ENCODE measurements at regions not wholly inside any gene's neighbourhood (a gene's known extent, or its start where the extent isn't known, plus 50 kb on each side); places are given as distances from the start of the nearest gene placed in this dataset.

DNA sequence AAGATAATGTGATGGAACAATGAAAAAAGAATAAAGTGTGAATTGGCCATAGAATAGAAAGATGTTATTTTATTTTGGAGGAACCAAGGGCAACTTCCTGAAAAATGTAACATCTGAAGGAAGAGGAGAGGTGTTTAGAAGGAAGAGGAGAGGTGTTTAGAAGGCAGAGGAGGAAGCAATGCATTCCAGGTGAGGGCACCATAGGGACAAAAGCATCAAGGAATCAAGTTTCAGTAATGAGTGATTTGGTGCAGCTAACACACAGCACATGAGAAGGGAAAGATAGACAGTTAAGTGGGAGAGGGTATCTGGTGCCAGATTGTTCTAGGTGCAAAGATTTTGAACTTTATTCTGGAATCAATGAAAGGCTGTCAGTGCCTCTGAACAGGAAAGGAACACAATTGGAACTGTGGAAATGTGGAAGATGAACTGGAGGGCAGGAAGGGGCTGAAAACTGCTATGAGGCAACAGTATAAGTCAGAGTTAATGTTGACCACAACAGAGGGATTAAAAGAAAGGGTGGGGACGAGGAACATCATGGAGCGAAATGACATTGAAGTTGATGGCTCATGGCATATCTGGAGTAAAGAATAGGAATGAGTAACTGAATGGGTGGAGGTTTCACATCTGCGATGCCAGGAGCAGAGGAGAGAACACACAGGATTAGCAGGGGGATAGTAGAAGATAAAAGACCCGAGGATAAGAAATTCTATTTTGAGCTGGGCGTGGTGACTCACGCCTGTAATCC, 326.6 kb downstream of the LRIG3 start:
- TF ChIP-seq, protein P1, sequence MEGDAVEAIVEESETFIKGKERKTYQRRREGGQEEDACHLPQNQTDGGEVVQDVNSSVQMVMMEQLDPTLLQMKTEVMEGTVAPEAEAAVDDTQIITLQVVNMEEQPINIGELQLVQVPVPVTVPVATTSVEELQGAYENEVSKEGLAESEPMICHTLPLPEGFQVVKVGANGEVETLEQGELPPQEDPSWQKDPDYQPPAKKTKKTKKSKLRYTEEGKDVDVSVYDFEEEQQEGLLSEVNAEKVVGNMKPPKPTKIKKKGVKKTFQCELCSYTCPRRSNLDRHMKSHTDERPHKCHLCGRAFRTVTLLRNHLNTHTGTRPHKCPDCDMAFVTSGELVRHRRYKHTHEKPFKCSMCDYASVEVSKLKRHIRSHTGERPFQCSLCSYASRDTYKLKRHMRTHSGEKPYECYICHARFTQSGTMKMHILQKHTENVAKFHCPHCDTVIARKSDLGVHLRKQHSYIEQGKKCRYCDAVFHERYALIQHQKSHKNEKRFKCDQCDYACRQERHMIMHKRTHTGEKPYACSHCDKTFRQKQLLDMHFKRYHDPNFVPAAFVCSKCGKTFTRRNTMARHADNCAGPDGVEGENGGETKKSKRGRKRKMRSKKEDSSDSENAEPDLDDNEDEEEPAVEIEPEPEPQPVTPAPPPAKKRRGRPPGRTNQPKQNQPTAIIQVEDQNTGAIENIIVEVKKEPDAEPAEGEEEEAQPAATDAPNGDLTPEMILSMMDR (IDR thresholded peaks at IDR 0.05; ENCODE audit: insufficient read depth, low read length, severe bottlenecking), result no peak
- FAIRE-seq, result no peak

GRCh38 chr12:58596381-58596780, 323.9 kb downstream of the LRIG3 start:
- Histone ChIP-seq H3K36me3 (ENCODE audit: control insufficient read depth, insufficient read depth, low read length) (no peaks in the 10 kb centered on the region), H3K27me3 (ENCODE audit: control insufficient read depth, insufficient read depth, low read length) (no peaks in the 10 kb centered on the region), H3K4me3 (ENCODE audit: low read depth, low read length) (no peak overlapping the region)
- peak; percentile 15 for DNase-seq (ENCODE audit: low read depth)
- TF ChIP-seq, protein P1 (IDR thresholded peaks at IDR 0.05; ENCODE audit: insufficient read depth, low read length, severe bottlenecking), result no peak
- no peak for FAIRE-seq

More for the DNA sequence above, 326.6 kb downstream of the LRIG3 start:
- H3K27me3 ChIP-seq (ENCODE audit: control insufficient read depth, insufficient read depth, low read length), result no peaks in the 10 kb centered on the region
- no peak for DNase-seq (ENCODE audit: low read depth)
- H3K4me3 ChIP-seq (ENCODE audit: low read depth, low read length), result no peak overlapping the region
- H3K36me3 ChIP-seq (ENCODE audit: control insufficient read depth, insufficient read depth, low read length), result no peaks in the 10 kb centered on the region

- DNase-seq (ENCODE audit: low read depth) (no peak), FAIRE-seq (no peak)
- TF ChIP-seq, protein P1 (IDR thresholded peaks at IDR 0.05; ENCODE audit: insufficient read depth, low read length, severe bottlenecking), result no peak
- Histone ChIP-seq H3K4me3 (ENCODE audit: low read depth, low read length) (no peak overlapping the region), H3K36me3 (ENCODE audit: control insufficient read depth, insufficient read depth, low read length) (no peaks in the 10 kb centered on the region), H3K27me3 (ENCODE audit: control insufficient read depth, insufficient read depth, low read length) (no peaks in the 10 kb centered on the region)
These were observed 318.8 kb downstream of the LRIG3 start for GRCh38 chr12:58601529-58601928.

DNA sequence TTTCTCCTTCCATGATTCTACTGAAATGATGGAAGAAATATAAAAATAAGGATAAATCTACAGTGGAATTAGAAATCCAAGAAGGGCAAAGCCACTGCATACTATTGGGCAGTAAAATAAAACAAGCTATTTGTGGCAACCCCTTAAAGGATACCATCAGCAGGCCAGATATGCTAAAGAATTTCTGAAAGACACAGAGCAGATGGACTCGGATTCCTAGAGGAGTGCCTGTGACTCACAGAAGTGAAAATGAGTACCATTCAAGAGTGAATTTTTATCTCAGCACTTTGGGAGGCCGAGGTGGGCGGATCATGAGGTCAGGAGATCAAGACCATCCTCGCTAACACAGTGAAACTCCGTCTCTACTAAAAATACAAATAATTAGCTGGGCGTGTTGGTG, 318.1 kb downstream of the LRIG3 start:
- TF ChIP-seq, protein P1 (IDR thresholded peaks at IDR 0.05; ENCODE audit: insufficient read depth, low read length, severe bottlenecking), result no peak
- no peaks in the 10 kb centered on the region for H3K36me3 ChIP-seq (ENCODE audit: control insufficient read depth, insufficient read depth, low read length)
- DNase-seq (ENCODE audit: low read depth) (no peak), FAIRE-seq (no peak)
- H3K27me3 ChIP-seq (ENCODE audit: control insufficient read depth, insufficient read depth, low read length), result no peaks in the 10 kb centered on the region
- H3K4me3 ChIP-seq (ENCODE audit: low read depth, low read length), result no peak overlapping the region

GRCh38 chr12:58602736-58603135, 317.6 kb downstream of the LRIG3 start:
- TF ChIP-seq, protein P1 (IDR thresholded peaks at IDR 0.05; ENCODE audit: insufficient read depth, low read length, severe bottlenecking), result no peak
- FAIRE-seq (no peak), DNase-seq (ENCODE audit: low read depth) (no peak)
- H3K27me3 ChIP-seq (ENCODE audit: control insufficient read depth, insufficient read depth, low read length), result no peaks in the 10 kb centered on the region
- H3K4me3 ChIP-seq (ENCODE audit: low read depth, low read length), result no peak overlapping the region
- no peaks in the 10 kb centered on the region for H3K36me3 ChIP-seq (ENCODE audit: control insufficient read depth, insufficient read depth, low read length)

GRCh38 chr12:58607805-58608204, 312.5 kb downstream of the LRIG3 start:
- no peak for FAIRE-seq
- Histone ChIP-seq H3K27me3 (ENCODE audit: control insufficient read depth, insufficient read depth, low read length) (no peaks in the 10 kb centered on the region), H3K4me3 (ENCODE audit: low read depth, low read length) (no peak overlapping the region), H3K36me3 (ENCODE audit: control insufficient read depth, insufficient read depth, low read length) (no peaks in the 10 kb centered on the region)
- TF ChIP-seq, protein P1 (IDR thresholded peaks at IDR 0.05; ENCODE audit: insufficient read depth, low read length, severe bottlenecking), result no peak
- DNase-seq (ENCODE audit: low read depth), result no peak

Data from bronchial epithelial cell (primary cell).